ENCODE measurements at regions not wholly inside any gene's neighbourhood (a gene's known extent, or its start where the extent isn't known, plus 50 kb on each side); places are given as distances from the start of the nearest gene placed in this dataset.

- TF ChIP-seq CTCF (conservative IDR thresholded peaks at IDR 0.05; ENCODE audit: low read depth, low read length) (no peak), EZH2phosphoT487 (IDR thresholded peaks at IDR 0.05; ENCODE audit: borderline replicate concordance, low read length) (no peak)
Measured at GRCh38 chr12:25800101-25800500, 158.4 kb upstream of the RASSF8 start.
